Activated T-cell treated with anti-CD3 and anti-CD28 coated beads, Interleukin-2, amount 50 U/mL, for 24 hours (primary cell): ENCODE measurements at regions not wholly inside any gene's neighbourhood (a gene's known extent, or its start where the extent isn't known, plus 50 kb on each side); places are given as distances from the start of the nearest gene placed in this dataset.
"Not testable (repeated sequence)": the region's sequence is repeated elsewhere in the genome, so short reads cannot be mapped to it uniquely, and the experiment has no call there.

Experiments
- DNase-seq: peaks from one replicate; pipeline ENCODE4 v3.0.0-alpha.2; 2020
- H3K27ac Mint-ChIP-seq: 2 replicates; pipeline ENCODE4 v1.8.0; 2020; ENCODE audit warnings: mild to moderate bottlenecking, mixed read lengths
- H3K27me3 Mint-ChIP-seq: 2 replicates; pipeline ENCODE4 v1.8.0; 2020; ENCODE audit warnings: mixed read lengths
- H3K36me3 Mint-ChIP-seq: 2 replicates; pipeline ENCODE4 v1.8.0; 2020; ENCODE audit warnings: low read depth, mixed read lengths
- H3K4me1 Mint-ChIP-seq: 2 replicates; pipeline ENCODE4 v1.8.0; 2020; ENCODE audit warnings: low read depth, mixed read lengths
- H3K4me3 Mint-ChIP-seq: 2 replicates; pipeline ENCODE4 v1.8.0; 2020; ENCODE audit warnings: mild to moderate bottlenecking, moderate library complexity, mixed read lengths
- H3K9me3 Mint-ChIP-seq: 2 replicates; pipeline ENCODE4 v1.8.0; 2020; ENCODE audit warnings: mixed read lengths

DNA sequence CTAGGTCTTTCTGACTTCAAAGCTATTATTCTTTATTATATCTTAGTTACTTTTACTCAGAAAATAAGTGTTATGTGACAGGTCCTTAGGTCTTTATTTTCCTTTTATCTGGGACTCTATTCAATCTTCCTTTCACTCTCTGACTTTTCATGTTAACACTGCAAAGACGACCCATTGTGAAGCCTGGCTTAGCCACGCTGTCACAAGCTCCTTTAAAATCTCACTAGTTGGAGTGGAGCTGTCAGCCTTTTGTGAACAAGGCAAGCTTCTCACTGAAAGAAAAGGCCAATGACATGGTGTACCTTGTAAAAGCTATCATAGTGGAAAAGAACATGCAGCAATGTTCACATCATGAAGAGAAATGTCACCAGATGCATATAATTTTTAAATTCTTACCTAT lies 1130.7 kb upstream of the FAM98A start:
- H3K4me1 Mint-ChIP-seq = no peaks in the 10 kb centered on the region
- H3K27me3 Mint-ChIP-seq = no peaks in the 10 kb centered on the region
- H3K27ac Mint-ChIP-seq = no peak overlapping the region
- no peaks in the 10 kb centered on the region for H3K36me3 Mint-ChIP-seq
- H3K9me3 Mint-ChIP-seq = peaks cover 2% of the 10 kb centered on the region
- DNase-seq = no peak
- H3K4me3 Mint-ChIP-seq = no peak overlapping the region

DNA sequence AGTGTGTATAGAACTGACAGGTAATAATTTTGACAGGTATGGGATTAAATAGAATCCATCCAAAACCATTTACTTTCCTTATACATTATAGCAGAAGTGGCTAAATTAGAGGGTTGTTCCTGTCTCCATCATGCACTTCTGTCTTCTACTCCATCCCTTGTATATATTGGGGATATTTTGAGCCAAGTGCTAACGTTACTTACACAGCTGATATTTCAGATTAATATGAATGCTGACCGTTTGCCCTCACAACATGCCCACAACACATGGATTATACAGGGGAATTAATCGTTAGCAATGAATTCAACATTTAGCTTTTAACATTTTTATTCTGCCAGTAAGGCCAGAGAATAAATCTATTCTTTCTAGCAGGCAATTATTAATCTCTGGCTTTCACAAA lies 1125.0 kb upstream of the FAM98A start:
- H3K9me3 Mint-ChIP-seq = peaks cover 8% of the 10 kb centered on the region
- no peak for DNase-seq
- no peak overlapping the region for H3K4me3 Mint-ChIP-seq
- H3K27ac Mint-ChIP-seq = no peak overlapping the region
- no peaks in the 10 kb centered on the region for H3K36me3 Mint-ChIP-seq
- H3K4me1 Mint-ChIP-seq = no peaks in the 10 kb centered on the region
- no peaks in the 10 kb centered on the region for H3K27me3 Mint-ChIP-seq

DNA sequence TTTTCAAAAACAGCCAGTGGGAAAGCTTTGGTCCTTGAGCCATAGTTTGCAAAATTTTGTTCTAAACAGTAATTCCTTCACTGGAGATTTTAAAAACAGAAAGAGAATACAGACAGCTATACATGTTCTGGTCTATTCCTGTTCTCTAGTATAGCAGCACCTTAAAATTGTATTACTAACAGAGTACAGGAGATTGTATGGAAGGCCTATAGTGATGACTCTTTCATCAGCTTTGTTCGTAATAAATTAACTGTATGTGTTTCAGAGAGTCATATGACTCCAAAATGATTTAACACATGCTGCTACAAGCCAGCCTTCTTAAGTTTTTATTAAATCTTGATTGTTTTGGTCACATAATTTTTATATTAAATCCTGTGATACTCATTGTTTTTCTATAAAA lies 1124.6 kb upstream of the FAM98A start:
- H3K27ac Mint-ChIP-seq = no peak overlapping the region
- no peaks in the 10 kb centered on the region for H3K4me1 Mint-ChIP-seq
- peaks cover 12% of the 10 kb centered on the region for H3K9me3 Mint-ChIP-seq
- no peak for DNase-seq
- H3K4me3 Mint-ChIP-seq = no peak overlapping the region
- H3K27me3 Mint-ChIP-seq = no peaks in the 10 kb centered on the region
- H3K36me3 Mint-ChIP-seq = no peaks in the 10 kb centered on the region

DNA sequence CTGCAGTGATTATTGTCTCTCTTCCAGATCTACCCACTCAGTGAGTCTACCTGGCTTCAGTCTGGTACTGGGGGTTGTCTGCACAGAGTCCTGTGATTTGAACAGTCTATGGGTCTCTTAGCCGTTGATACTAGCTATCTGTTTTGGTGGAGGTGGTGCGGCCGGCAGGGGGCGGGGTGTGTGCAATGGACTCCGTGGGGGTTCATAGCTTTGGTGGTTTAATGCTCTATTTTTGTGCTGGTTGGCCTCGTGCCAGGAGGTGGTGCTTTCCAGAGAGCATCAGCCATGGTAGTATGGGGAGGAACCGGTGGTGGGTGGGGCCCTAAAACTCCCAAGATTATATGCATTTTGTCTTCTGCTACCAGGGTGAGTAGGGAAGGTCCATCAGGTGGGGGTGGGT lies 1120.1 kb upstream of the FAM98A start:
- no peaks in the 10 kb centered on the region for H3K27me3 Mint-ChIP-seq
- peaks cover 16% of the 10 kb centered on the region for H3K9me3 Mint-ChIP-seq
- no peaks in the 10 kb centered on the region for H3K36me3 Mint-ChIP-seq
- H3K27ac Mint-ChIP-seq = no peak overlapping the region
- DNase-seq = no peak
- no peaks in the 10 kb centered on the region for H3K4me1 Mint-ChIP-seq
- H3K4me3 Mint-ChIP-seq = no peak overlapping the region

DNA sequence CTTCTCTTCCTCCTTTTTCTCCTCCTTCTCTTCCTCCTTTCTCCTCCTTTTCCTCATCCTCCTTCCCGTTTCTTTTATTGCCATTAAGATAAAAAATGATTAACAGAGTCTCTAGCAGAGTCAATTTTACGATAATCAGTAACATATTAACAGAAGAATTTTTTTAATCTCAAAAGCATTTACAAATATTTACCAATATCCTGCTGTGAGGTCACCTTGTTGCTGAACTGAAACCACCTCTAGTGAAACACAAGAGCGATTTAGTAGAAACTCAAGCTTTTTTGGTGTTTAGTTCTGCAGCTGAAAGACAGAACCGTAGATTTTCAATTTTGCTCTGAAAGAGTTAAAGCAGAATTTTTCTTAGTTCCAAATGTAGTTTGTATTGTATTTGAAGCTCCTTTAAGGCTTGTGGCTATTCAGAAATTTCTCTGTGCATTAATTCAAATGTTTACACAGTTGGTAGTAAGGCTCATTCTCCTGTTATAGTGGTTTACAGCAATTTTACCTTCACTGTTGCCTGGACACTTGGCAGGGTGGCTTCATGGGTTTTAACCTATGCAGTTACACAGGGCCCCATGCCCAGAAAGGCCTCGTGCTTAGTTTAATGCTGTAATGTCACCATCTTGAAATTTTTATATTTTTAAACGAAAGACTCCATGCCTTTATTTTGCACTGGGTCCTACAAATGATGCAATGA lies 1106.6 kb upstream of the FAM98A start:
- H3K4me1 Mint-ChIP-seq = no peaks in the 10 kb centered on the region
- no peaks in the 10 kb centered on the region for H3K36me3 Mint-ChIP-seq
- H3K27me3 Mint-ChIP-seq = no peaks in the 10 kb centered on the region
- H3K9me3 Mint-ChIP-seq = peaks cover 4% of the 10 kb centered on the region
- H3K27ac Mint-ChIP-seq = no peak overlapping the region
- H3K4me3 Mint-ChIP-seq = no peak overlapping the region
- DNase-seq = no peak

DNA sequence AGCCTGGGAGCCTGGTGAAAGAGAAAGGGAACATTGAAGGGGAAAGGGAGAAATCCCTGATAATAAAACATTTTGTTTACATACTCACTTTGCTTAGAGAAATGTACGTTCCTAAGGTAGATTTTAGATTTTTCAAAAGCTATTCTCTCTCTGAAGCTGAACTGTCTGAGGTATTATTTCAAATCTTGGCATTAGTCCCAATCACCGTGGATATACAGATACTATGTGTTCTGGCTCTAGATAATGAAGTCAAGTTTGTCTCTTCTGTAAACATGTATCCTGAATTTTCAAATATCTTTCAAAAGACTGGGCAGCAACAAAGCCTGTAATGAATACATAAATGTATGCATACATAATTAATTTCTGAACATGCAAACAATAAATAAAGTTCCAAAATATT lies 1104.2 kb upstream of the FAM98A start:
- peaks cover 2% of the 10 kb centered on the region for H3K9me3 Mint-ChIP-seq
- DNase-seq = no peak
- no peaks in the 10 kb centered on the region for H3K36me3 Mint-ChIP-seq
- no peak overlapping the region for H3K4me3 Mint-ChIP-seq
- H3K27ac Mint-ChIP-seq = no peak overlapping the region
- no peaks in the 10 kb centered on the region for H3K4me1 Mint-ChIP-seq
- no peaks in the 10 kb centered on the region for H3K27me3 Mint-ChIP-seq

DNA sequence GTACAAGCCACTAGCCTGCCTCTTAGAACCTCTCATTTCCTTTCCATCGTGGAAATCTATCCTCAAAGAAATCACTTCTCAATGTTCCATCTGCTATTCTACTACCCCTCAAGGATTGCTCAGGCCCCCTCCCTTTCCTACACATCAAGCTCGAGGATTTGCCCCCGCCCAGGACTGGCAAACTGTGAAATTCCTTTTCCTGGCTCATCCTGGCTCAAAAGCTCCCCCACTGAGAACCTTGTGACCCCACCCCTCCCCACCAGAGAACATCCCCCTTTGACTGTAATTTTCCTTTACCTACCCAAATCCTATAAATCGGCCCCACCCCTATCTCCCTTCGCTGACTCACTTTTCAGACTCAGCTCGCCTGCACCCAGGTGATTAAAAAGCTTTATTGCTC lies 1103.3 kb upstream of the FAM98A start:
- H3K4me1 Mint-ChIP-seq, H3K9me3 Mint-ChIP-seq, H3K27ac Mint-ChIP-seq, H3K4me3 Mint-ChIP-seq, H3K36me3 Mint-ChIP-seq, DNase-seq, H3K27me3 Mint-ChIP-seq: not testable (repeated sequence)

DNA sequence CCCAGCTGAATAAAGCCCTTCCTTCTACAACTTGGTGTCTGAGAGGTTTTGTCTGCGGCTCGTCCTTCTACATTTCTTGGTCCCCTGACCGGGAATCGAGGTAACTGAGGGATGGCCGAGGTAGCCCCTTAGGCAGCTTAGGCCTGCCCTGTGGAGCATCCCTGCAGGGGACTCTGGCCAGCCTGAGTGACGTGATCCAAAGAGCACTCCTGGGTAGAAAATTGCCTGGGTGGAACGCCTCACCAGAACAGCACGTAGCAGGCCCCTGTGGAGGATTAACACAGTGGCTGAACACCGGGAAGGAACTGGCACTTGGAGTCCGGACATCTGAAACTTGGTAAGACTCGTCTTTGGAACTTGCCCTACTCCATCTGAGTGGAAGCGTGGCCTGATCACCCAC lies 1078.5 kb upstream of the FAM98A start:
- not testable (repeated sequence) for H3K36me3 Mint-ChIP-seq, H3K4me1 Mint-ChIP-seq, H3K27ac Mint-ChIP-seq

DNA sequence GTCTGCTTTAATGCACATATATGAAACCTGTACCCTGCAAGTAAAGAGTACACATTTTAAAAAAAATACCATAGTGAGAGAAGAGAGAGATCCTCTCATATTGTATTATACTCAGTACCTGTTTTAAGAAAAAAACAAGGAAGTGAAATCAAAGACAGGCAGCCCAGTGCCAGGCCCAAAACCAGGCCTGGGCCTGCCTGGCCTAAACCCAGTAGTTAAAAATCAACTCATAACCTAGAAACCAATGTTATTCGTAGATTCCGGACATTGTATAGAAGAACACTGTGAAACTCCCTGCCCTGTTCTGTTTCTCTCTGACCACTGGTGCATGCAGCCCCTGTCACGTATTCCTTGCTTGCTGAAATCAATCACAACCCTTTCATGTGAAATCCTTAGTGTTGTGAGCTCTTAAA lies 1078.0 kb upstream of the FAM98A start:
- not testable (repeated sequence) for DNase-seq, H3K27me3 Mint-ChIP-seq, H3K4me3 Mint-ChIP-seq, H3K4me1 Mint-ChIP-seq, H3K36me3 Mint-ChIP-seq, H3K27ac Mint-ChIP-seq, H3K9me3 Mint-ChIP-seq

More for the DNA sequence above, 1078.5 kb upstream of the FAM98A start:
- H3K9me3 Mint-ChIP-seq, H3K27me3 Mint-ChIP-seq, H3K4me3 Mint-ChIP-seq, DNase-seq: not testable (repeated sequence)

DNA sequence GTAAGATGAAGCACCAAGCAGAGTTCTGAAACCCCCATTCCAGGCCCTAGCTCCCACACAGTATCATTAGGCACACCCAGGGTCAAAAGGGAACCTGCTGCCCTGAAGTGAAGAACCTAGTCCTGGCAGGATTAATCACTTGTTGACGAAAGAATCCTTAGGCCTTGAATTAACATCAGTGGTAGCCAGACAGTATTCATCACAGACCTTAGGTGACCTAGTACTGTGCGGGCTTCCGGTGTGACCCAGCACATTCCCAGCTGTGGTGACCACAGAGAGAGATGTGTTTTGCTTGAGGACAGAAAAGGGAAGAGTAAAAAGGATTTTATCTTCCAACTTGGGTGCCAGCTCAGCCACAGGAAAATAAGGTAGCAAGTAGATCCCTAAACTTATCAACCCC lies 1071.4 kb upstream of the FAM98A start:
- Mint-ChIP-seq H3K27ac (no peak overlapping the region), H3K36me3 (no peaks in the 10 kb centered on the region), H3K9me3 (no peaks in the 10 kb centered on the region), H3K27me3 (no peaks in the 10 kb centered on the region), H3K4me3 (no peak overlapping the region), H3K4me1 (no peaks in the 10 kb centered on the region)
- no peak for DNase-seq

DNA sequence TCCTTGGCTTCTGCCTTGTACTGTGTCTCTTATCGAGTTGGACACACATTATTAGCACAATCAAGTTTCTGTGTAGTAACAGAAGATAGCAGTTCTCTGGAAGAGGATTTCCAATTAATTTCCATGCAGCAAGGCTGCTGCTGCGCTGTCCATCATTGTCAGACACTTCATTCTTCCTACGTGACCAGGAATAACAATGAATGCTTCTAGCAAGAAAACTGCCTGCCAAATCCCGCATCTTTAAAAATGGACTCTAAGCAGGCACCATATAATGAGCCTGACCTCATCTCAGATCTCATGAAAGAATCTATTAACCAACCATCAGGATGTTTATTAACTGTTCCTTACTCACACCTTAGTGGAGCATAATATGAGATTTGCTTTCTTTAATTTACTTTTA lies 1067.7 kb upstream of the FAM98A start:
- Mint-ChIP-seq H3K27ac (no peak overlapping the region), H3K36me3 (no peaks in the 10 kb centered on the region), H3K27me3 (no peaks in the 10 kb centered on the region), H3K4me3 (no peak overlapping the region), H3K4me1 (no peaks in the 10 kb centered on the region), H3K9me3 (peaks cover 2% of the 10 kb centered on the region)
- no peak for DNase-seq

DNA sequence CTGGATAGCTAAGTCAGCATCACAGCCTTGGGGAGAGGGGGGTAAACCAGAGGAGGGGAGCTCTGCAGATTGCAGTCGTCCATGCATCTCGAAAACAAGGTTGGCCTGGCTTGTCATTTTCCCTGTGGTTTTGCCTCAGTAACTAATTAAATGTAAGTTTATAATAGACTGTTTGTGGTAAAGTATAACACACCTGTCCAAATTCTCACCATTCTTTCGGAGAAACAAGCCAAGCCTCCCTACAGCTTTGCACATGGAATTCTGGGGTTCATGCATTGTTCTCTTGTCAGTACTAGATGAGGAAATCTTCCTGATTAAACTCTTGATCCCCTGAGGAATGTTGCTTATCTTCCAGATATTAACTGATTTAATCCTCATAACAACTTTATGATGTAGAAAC lies 1065.2 kb upstream of the FAM98A start:
- H3K4me3 Mint-ChIP-seq = no peak overlapping the region
- no peaks in the 10 kb centered on the region for H3K36me3 Mint-ChIP-seq
- DNase-seq = no peak
- peaks cover 2% of the 10 kb centered on the region for H3K9me3 Mint-ChIP-seq
- no peaks in the 10 kb centered on the region for H3K27me3 Mint-ChIP-seq
- H3K4me1 Mint-ChIP-seq = no peaks in the 10 kb centered on the region
- H3K27ac Mint-ChIP-seq = no peak overlapping the region

DNA sequence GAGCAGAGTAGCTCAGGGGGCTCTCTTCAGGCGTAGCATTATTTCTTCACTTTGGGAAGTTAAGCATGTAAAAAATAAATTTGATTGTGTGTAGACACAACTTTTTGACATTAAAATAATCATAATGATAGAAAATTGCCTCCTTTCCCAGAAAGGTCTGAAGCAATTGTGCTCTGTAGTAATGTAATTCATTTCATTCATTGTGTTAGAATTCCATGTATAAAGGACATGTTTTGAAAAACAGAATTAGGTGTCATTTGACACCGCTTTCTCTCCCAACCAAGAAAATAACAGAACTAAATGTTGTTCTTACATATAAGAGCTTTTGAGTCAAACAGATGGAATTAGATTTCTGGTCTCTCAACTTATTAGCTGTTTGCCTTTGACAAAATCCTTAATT lies 1064.2 kb upstream of the FAM98A start:
- Mint-ChIP-seq H3K4me1 (no peaks in the 10 kb centered on the region), H3K9me3 (peaks cover 2% of the 10 kb centered on the region), H3K27me3 (no peaks in the 10 kb centered on the region), H3K27ac (no peak overlapping the region), H3K36me3 (no peaks in the 10 kb centered on the region), H3K4me3 (no peak overlapping the region)
- no peak for DNase-seq

DNA sequence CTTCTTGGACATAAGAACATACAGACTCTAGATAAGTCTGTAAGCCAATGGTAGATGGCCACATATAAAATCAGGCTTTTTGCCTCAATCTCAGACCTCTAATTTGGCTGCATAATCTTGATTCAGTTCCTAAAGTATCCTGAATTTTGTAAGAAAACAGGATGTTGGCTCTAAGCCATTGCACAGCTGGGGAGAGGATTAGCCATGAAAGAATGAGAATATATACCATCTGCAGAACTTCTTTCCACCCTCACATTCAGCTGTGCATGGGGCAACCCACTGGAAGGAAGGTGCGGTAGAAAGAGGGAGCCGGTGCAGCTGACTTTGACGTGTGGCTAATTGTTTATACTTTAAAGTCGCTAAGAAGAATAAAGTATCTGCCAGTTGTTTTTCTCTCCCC lies 1061.6 kb upstream of the FAM98A start:
- Mint-ChIP-seq H3K27ac (no peak overlapping the region), H3K27me3 (no peaks in the 10 kb centered on the region), H3K36me3 (no peaks in the 10 kb centered on the region), H3K4me1 (no peaks in the 10 kb centered on the region), H3K9me3 (peaks cover 5% of the 10 kb centered on the region), H3K4me3 (no peak overlapping the region)
- DNase-seq = no peak

DNA sequence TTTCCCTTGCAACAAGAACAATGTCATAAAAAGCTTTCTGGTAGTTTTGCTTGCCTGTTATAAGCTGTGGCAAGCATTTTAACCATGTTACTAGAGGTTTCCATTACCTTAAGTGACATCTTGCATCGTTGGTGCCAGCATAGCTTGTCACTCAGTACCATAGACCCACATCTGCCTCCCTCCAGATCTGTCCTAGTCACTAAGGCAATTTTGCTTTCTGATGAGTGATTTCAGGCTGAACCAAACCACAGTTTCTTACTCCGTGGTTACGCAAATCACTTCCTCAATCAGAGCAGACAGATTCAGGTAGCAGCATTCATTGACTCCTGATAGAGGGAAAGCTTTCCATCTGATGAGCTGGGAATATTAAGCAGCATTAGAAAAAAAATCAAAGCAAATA lies 1057.5 kb upstream of the FAM98A start:
- peaks cover 8% of the 10 kb centered on the region for H3K9me3 Mint-ChIP-seq
- no peaks in the 10 kb centered on the region for H3K27me3 Mint-ChIP-seq
- no peaks in the 10 kb centered on the region for H3K36me3 Mint-ChIP-seq
- H3K27ac Mint-ChIP-seq = no peak overlapping the region
- H3K4me1 Mint-ChIP-seq = no peaks in the 10 kb centered on the region
- H3K4me3 Mint-ChIP-seq = no peak overlapping the region
- no peak for DNase-seq

DNA sequence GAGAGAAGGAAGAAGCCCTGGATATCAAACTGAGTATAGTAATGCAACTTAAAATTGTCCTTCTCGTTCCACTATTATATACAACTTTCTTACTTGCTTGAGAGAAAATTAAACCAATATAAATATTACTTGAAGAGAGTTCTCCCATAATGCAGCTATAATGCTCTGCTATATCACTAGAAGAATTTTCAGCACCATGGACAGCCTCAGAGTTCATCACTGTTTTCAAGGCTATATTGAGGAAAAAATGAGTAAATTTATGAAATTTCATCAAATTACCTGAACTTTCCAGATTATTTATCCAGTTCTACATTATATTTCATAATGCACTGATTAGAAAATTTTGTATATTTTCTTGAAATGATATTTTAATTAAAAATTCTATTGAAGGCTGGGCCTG lies 1053.5 kb upstream of the FAM98A start:
- Mint-ChIP-seq H3K27ac (no peak overlapping the region), H3K27me3 (no peaks in the 10 kb centered on the region), H3K36me3 (no peaks in the 10 kb centered on the region), H3K4me3 (no peak overlapping the region), H3K4me1 (no peaks in the 10 kb centered on the region), H3K9me3 (peaks cover 11% of the 10 kb centered on the region)
- no peak for DNase-seq
